Activated CD8-positive, alpha-beta memory T cell treated with anti-CD3 and anti-CD28 coated beads, Interleukin-2, amount 50 U/mL, for 24 hours (primary cell): ENCODE measurements at regions not wholly inside any gene's neighbourhood (a gene's known extent, or its start where the extent isn't known, plus 50 kb on each side); places are given as distances from the start of the nearest gene placed in this dataset.
"Not testable (repeated sequence)": the region's sequence is repeated elsewhere in the genome, so short reads cannot be mapped to it uniquely, and the experiment has no call there.

ENCODE experiments used
- DNase-seq: peaks from one replicate; pipeline ENCODE4 v3.0.0-alpha.2; 2020; ENCODE audit errors: extremely low read depth

DNA sequence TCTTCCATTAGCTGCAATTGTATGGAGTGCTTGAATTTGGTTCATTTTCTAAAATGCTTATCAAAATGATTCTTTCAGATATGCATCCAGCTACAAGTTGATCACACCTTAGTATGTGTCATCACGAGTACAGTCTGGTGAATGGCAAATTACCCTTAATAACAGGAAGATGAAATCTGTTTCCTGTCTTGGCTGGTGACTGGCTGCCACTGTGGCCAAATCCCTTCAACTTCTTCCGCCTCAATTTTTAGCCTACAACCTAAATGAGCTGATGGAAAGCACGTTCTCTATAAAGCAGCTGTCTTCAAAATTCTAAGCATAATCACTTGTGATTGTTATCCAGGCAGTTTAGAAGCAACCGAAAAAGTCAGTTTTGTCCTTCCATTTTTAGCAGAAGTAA lies 387.1 kb upstream of the NECTIN3 start:
- no peak for DNase-seq

DNA sequence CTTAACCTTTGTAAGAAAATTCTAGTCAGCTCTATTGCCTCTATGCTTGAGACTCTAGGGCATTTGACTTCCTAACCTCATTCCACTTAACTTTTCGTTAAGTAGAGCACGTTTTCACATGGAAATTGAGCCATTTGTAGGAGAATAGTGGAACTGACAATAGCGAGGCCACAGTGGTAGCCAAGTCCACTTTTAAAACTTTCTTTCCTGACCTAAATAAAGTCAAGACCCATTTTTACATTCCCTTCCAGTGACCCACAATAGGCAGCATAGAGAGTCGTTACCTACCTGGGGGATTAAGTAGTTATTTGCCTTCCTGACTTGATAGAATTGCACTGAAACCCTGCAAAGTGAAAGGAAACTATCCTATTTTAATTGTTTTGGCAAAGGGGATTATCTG lies 386.0 kb upstream of the NECTIN3 start:
- DNase-seq, result no peak

- DNase-seq, result no peak
Measured at GRCh38 chr3:110686701-110687100, 384.9 kb upstream of the NECTIN3 start.

- no peak for DNase-seq
Measured at GRCh38 chr3:110687138-110687537, 384.5 kb upstream of the NECTIN3 start.

DNA sequence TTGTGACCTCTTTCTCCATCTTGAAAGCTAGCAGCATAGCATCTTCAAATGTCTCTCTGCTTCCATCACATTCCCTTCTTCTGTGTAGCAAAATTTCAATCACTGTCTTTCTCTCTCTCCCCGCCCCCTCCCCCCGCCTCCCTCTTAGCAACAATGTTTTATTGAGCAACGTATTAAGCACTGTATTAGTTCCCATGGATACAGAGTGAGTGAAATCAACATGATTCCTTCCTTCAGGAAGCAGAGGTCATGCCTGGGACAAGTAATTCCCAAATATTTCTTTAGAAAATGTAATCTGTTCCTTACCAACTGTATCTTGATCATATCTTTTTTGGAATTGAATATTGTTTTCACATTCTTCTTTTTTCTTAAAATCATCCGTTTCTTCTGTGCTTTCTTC lies 373.7 kb upstream of the NECTIN3 start:
- no peak for DNase-seq

GRCh38 chr3:110704332-110704731 lies 367.3 kb upstream of the NECTIN3 start:
- DNase-seq, result not testable (repeated sequence)

DNA sequence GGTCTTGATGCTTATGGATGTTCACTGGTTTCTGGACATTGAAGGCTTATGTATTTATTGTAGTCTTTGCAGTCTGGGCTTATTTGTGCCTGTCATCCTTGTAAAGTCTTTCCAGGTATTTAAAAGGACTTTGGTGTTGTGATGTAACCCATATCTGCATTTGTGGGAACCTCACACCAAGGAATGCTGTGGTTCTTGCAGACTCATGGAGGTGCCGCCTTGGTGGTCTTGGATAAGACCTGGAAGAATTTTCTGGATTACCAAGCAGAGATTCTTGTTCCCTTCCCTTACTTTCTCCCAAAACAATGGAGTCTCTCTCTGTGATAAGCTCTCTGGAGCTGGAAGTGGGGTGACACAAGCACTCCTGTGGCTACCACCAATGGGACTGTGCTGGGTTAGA lies 363.5 kb upstream of the NECTIN3 start:
- DNase-seq, result no peak

GRCh38 chr3:110710156-110710555 lies 361.5 kb upstream of the NECTIN3 start:
- DNase-seq, result no peak

- DNase-seq, result no peak
Measured at GRCh38 chr3:110710603-110711002, 361.0 kb upstream of the NECTIN3 start.

DNA sequence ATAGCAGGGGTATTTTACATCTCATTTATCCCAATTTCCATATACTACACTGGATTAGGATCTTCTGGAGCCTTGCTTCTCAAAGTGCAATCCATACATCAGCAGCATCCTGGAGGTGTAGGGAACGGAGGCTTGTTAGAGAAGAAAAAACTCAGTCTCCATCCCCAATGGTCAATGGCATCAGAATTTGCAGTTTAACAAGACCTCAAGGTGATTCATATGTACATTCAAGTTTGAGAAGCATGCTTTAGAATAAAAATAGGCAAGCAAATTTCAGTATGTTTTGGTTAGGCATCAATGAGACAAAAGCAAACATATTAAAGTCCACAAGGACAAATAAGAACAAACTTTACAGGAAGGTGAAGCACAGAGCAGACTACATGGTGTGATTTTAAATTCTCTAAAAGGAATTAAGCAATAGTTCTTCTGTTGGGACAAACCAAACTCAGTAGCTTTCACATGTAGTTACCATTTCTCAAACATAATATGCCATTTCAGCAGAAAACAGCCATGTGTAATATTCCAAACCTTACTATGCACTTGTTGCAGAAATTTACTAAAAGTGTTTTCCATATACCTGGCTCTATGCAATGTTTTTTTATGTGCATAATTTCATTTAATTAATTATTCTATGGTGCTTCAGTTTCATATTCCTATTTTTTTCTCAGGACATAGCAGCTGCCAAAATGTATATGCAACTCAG lies 360.3 kb upstream of the NECTIN3 start:
- DNase-seq, result no peak

DNA sequence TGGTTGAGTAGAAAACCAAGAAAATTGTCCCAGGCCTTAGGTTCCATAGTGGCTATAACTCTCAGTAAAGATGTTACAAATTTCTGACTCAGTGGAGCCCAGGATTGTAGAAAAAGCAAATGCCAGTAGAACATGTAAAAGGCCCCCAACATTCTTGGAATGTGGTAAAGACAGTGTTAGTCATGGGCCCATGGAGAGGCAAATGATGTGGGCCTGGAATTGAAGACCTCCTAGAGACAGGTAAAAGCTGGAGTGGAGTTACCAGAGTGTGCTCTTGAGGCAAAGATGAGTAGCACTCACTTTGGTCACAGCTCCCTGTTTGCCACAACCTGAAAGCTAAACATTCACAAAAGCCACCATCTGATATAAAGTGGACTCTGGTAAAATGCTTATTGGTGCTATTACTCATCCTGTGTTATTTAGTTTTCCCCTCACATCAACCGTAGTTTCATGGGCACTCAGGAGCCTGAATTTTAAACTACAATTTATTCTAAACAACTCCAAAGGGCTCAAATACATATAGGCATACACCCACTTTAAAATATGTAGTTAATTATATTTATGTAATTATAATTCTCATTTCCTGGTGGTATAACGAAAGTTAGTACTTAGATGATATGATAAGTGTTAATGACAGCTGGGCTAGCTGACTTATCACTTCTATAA lies 359.6 kb upstream of the NECTIN3 start:
- no peak for DNase-seq

GRCh38 chr3:110727056-110727455 lies 344.6 kb upstream of the NECTIN3 start:
- no peak for DNase-seq

DNA sequence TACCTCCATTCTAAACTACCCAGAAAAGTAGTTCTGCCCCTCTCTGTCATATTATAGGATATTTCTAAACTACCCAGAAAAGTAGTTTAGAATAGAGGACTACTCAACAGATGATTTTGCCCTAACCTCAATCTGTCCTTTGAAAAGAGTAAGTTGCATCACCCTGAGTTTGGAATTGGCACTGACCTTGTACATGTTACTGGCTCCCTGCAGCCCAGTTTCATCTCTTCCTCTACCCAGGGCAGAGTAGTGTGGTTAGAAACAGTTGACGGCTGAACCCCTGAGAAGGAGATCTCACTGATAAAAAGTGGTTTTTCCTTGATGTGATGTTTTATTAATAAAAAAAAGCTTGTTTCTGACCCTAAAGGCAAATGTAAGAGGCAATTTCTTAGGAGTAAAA lies 340.5 kb upstream of the NECTIN3 start:
- no peak for DNase-seq

DNA sequence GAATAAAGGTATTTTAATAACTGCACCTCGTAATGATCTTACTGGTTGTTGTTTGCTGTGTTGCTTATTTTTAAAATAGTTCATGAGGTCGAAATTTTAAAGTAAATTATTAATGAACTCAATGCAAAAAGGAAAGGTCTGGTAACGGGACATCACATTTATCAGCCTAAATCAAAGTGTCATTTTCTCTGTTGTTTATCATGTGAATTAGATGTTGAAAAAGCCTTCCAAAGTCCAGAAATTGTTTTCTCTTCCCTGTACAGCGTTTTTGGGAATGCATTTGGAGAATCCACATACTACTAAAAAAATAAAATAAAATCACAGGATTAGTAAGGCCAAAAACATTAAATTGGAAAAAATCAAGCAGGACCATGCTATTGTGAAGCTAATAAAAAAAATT lies 339.2 kb upstream of the NECTIN3 start:
- DNase-seq, result no peak

- no peak for DNase-seq
Measured at GRCh38 chr3:110733045-110733444, 338.6 kb upstream of the NECTIN3 start.

GRCh38 chr3:110734524-110734923 lies 337.1 kb upstream of the NECTIN3 start:
- DNase-seq, result no peak

GRCh38 chr3:110736332-110736731 lies 335.3 kb upstream of the NECTIN3 start:
- DNase-seq, result no peak

DNA sequence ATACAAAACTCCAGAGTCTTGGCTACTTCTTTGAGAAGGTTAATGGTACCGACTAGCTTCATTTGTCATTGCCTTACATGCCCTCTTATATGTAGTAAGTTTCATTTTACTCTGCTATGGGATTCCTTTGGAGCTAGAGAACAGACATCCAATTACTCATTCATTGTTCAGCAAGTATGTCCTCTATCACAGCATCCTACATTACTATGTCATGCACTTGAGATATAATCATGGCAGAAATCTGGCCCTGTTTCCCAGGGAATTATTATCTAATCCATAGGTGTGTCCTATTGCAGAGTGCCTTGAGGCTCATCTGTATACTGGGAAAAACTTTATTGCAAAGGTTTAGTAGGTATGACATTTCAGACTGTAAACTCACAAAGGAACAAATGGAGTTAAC lies 333.1 kb upstream of the NECTIN3 start:
- DNase-seq, result no peak

GRCh38 chr3:110741891-110742290 lies 329.7 kb upstream of the NECTIN3 start:
- no peak for DNase-seq

GRCh38 chr3:110743202-110743601 lies 328.4 kb upstream of the NECTIN3 start:
- no peak for DNase-seq

DNA sequence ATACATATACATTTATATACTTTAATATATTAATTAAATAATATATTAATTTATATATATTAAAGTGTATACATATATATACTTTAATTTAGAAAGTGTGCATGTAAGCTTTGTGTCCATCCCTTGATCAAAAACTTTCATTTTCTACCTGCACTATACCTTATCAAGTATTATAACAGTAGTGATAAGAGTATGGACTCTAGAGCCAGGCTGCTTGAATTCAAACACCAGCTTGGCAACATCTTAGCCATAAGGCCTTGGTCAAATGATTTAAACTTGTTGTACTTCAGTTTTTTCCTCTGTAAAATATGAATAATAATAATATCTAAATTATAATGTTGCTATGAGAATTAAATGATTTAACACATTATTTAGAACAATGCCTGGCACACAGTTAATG lies 327.6 kb upstream of the NECTIN3 start:
- DNase-seq, result no peak

GRCh38 chr3:110744723-110745122 lies 326.9 kb upstream of the NECTIN3 start:
- no peak for DNase-seq

DNA sequence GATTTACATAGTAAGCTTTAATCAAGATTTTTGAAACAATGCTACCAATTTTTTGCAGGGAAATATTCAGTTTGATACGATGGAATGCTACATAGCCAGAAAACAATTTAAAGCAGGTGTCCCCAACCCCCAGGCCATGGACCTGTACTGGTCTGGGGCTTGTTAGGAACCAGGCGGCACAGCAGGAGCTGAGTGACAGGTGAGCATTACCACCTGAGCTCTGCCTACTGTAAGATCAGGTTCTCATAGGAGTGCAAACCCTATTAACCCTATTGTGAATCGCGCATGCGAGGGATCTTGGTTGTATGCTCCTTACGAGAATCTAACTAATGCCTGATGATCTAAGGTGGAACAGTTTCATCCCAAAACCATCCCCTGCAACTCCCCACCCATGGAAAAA lies 322.6 kb upstream of the NECTIN3 start:
- DNase-seq, result no peak

DNA sequence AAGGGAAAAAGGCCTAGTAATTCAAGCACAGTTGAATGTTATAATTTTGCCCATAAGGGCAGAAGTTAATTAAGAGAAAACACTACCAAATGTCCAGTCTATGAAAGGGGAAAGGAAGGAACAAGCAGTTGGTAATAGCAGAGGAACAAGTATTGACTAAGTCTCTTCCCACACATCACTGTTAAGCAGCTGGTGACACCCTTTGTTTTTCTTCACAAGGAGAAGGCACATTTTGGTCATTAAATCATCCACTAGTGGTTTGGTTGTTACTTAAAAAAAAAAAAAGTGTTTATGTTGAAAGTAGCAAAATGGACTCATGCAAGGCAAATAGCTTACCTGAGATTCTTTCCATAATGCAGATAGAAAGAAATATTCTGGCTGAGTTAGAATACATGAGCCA lies 321.4 kb upstream of the NECTIN3 start:
- no peak for DNase-seq
